ENCODE measurements at regions not wholly inside any gene's neighbourhood (a gene's known extent, or its start where the extent isn't known, plus 50 kb on each side); places are given as distances from the start of the nearest gene placed in this dataset.

GRCh38 chr9:19895006-19895405 is 106.2 kb upstream of the SLC24A2 start:
- intact Hi-C loops (cut with micrococcal nuclease; ENCODE audit: unreplicated experiment): no loop called here
- BruUV-seq (replicated peaks): no TSS peak
- no peak overlapping the region for H3K4me3 Mint-ChIP-seq (ENCODE audit: low read depth, unreplicated experiment)
- CTCF ChIA-PET: no interaction called here
- no peaks in the 10 kb centered on the region for H3K9me3 Mint-ChIP-seq (ENCODE audit: low read depth, unreplicated experiment)
- no peak for DNase-seq
- no peak overlapping the region for H3K27ac Mint-ChIP-seq (ENCODE audit: unreplicated experiment)
- no peaks in the 10 kb centered on the region for H3K36me3 Mint-ChIP-seq (ENCODE audit: insufficient read depth, unreplicated experiment)
- TF ChIP-seq, protein P1, sequence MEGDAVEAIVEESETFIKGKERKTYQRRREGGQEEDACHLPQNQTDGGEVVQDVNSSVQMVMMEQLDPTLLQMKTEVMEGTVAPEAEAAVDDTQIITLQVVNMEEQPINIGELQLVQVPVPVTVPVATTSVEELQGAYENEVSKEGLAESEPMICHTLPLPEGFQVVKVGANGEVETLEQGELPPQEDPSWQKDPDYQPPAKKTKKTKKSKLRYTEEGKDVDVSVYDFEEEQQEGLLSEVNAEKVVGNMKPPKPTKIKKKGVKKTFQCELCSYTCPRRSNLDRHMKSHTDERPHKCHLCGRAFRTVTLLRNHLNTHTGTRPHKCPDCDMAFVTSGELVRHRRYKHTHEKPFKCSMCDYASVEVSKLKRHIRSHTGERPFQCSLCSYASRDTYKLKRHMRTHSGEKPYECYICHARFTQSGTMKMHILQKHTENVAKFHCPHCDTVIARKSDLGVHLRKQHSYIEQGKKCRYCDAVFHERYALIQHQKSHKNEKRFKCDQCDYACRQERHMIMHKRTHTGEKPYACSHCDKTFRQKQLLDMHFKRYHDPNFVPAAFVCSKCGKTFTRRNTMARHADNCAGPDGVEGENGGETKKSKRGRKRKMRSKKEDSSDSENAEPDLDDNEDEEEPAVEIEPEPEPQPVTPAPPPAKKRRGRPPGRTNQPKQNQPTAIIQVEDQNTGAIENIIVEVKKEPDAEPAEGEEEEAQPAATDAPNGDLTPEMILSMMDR (IDR thresholded peaks at IDR 0.05; ENCODE audit: unreplicated experiment): no peak
- H3K27me3 Mint-ChIP-seq (ENCODE audit: unreplicated experiment): no peaks in the 10 kb centered on the region
- H3K4me1 Mint-ChIP-seq (ENCODE audit: low read depth, unreplicated experiment): no peaks in the 10 kb centered on the region

DNA sequence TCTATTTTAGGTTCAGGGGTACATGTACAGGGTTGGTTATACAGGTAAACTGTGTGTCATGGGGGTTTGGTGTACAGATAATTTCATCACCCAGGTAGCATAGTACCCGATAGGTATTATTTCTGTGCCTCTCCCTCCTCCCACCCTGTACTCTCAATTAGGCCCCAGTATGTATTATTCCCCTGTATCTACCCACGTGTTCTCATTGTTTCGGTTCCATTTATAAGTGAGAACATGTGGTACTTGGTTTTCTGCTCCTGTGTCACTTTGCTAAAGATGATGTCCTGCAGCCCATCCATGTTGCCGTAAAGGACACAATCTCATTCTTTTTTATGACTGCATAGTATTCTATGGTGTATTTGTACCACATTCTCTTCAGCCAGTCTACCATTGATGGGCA is 96.8 kb upstream of the SLC24A2 start:
- CTCF ChIA-PET: no interaction called here
- Mint-ChIP-seq H3K9me3 (ENCODE audit: low read depth, unreplicated experiment) (no peaks in the 10 kb centered on the region), H3K27me3 (ENCODE audit: unreplicated experiment) (peaks cover 10% of the 10 kb centered on the region), H3K27ac (ENCODE audit: unreplicated experiment) (no peak overlapping the region), H3K4me3 (ENCODE audit: low read depth, unreplicated experiment) (no peak overlapping the region), H3K4me1 (ENCODE audit: low read depth, unreplicated experiment) (no peaks in the 10 kb centered on the region), H3K36me3 (ENCODE audit: insufficient read depth, unreplicated experiment) (no peaks in the 10 kb centered on the region)
- TF ChIP-seq, protein P1 (IDR thresholded peaks at IDR 0.05; ENCODE audit: unreplicated experiment): no peak
- DNase-seq: no peak
- no TSS peak for BruUV-seq (replicated peaks)
- intact Hi-C loops (cut with micrococcal nuclease; ENCODE audit: unreplicated experiment): no loop called here

GRCh38 chr9:19879062-19879461 is 90.2 kb upstream of the SLC24A2 start:
- CTCF ChIA-PET: no interaction called here
- no peaks in the 10 kb centered on the region for H3K36me3 Mint-ChIP-seq (ENCODE audit: insufficient read depth, unreplicated experiment)
- intact Hi-C loops (cut with micrococcal nuclease; ENCODE audit: unreplicated experiment): no loop called here
- no peak for DNase-seq
- H3K27me3 Mint-ChIP-seq (ENCODE audit: unreplicated experiment): peaks cover 18% of the 10 kb centered on the region
- BruUV-seq (replicated peaks): no TSS peak
- no peaks in the 10 kb centered on the region for H3K4me1 Mint-ChIP-seq (ENCODE audit: low read depth, unreplicated experiment)
- H3K27ac Mint-ChIP-seq (ENCODE audit: unreplicated experiment): no peak overlapping the region
- no peak overlapping the region for H3K4me3 Mint-ChIP-seq (ENCODE audit: low read depth, unreplicated experiment)
- no peaks in the 10 kb centered on the region for H3K9me3 Mint-ChIP-seq (ENCODE audit: low read depth, unreplicated experiment)
- TF ChIP-seq, protein P1 (IDR thresholded peaks at IDR 0.05; ENCODE audit: unreplicated experiment): no peak

- BruUV-seq (replicated peaks): no TSS peak
- Mint-ChIP-seq H3K27me3 (ENCODE audit: unreplicated experiment) (peaks cover 18% of the 10 kb centered on the region), H3K36me3 (ENCODE audit: insufficient read depth, unreplicated experiment) (no peaks in the 10 kb centered on the region), H3K27ac (ENCODE audit: unreplicated experiment) (no peak overlapping the region), H3K4me1 (ENCODE audit: low read depth, unreplicated experiment) (no peaks in the 10 kb centered on the region), H3K9me3 (ENCODE audit: low read depth, unreplicated experiment) (no peaks in the 10 kb centered on the region), H3K4me3 (ENCODE audit: low read depth, unreplicated experiment) (no peak overlapping the region)
- CTCF ChIA-PET: interaction anchor here (0.6 kb wide), 1 partner anchor 64 kb away, joined by 7 read pairs; no protein-coding TSS in a partner anchor
- TF ChIP-seq, protein P1 (IDR thresholded peaks at IDR 0.05; ENCODE audit: unreplicated experiment): no peak
- DNase-seq: no peak
- intact Hi-C loops (cut with micrococcal nuclease; ENCODE audit: unreplicated experiment): no loop called here
Measured at GRCh38 chr9:19876569-19877316, 87.9 kb upstream of the SLC24A2 start.
